WERI-Rb-1 (cell line): ENCODE measurements at regions not wholly inside any gene's neighbourhood (a gene's known extent, or its start where the extent isn't known, plus 50 kb on each side); places are given as distances from the start of the nearest gene placed in this dataset.

Source experiments
- DNase-seq: peaks from one replicate; pipeline ENCODE4 v3.0.0-alpha.2; 2020
- H3K27ac ChIP-seq: fragments of 250-450 bp; sonication (Bioruptor Pico); 2 replicates; pipeline ENCODE4 v1.5.1; 2020; ENCODE audit warnings: mild to moderate bottlenecking, moderate library complexity
- H3K27me3 ChIP-seq: fragments of 250-450 bp; sonication (Bioruptor Pico); 2 replicates; pipeline ENCODE4 v1.5.1; 2021; ENCODE audit warnings: mild to moderate bottlenecking, low read depth, moderate library complexity; ENCODE audit not compliant: insufficient read depth, severe bottlenecking
- H3K36me3 ChIP-seq: fragments of 250-450 bp; sonication (Bioruptor Pico); 2 replicates; pipeline ENCODE4 v1.5.1; 2020; ENCODE audit warnings: mild to moderate bottlenecking, moderate library complexity
- H3K4me3 ChIP-seq: 2 replicates; pipeline ENCODE4 v1.5.1; 2011; ENCODE audit warnings: low read depth, mild to moderate bottlenecking, control low read depth, low read length
- H3K9me3 ChIP-seq: fragments of 250-450 bp; sonication (Bioruptor Pico); 2 replicates; pipeline ENCODE4 v1.5.1; 2021; ENCODE audit warnings: mild to moderate bottlenecking, moderate library complexity; ENCODE audit not compliant: severe bottlenecking
- CTCF ChIP-seq: IDR thresholded peaks from 2 replicates; pipeline ENCODE4 v1.5.1; 2011; ENCODE audit warnings: low read depth, mild to moderate bottlenecking, control low read depth, inconsistent platforms, low read length

GRCh38 chr2:18647731-18648130, 58.4 kb upstream of the NT5C1B start:
- Histone ChIP-seq H3K4me3 (no peak overlapping the region), H3K27ac (no peak overlapping the region), H3K9me3 (no peaks in the 10 kb centered on the region), H3K27me3 (peaks cover 12% of the 10 kb centered on the region), H3K36me3 (no peaks in the 10 kb centered on the region)
- TF ChIP-seq CTCF: no peak
- DNase-seq: no peak

DNA sequence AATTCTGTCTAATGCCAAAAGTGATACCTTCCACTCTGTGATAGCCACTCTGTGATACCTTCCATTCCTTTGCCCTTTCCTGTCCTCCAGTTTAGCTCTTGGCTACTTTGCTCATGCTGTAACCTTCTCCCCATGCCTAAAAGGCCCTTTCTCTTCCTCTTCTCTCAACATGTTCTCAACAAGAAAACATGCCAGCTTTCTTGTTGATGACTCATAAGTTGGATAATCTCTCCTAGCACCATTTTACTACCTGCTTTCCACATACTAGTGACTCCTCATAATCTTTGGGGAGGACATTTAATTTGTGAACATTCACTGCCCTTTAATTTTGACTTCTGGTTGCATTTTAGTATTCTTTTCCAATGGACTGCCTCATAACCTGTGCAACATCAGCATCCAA, 55.9 kb upstream of the NT5C1B start:
- Histone ChIP-seq H3K36me3 (no peaks in the 10 kb centered on the region), H3K27me3 (peaks cover 10% of the 10 kb centered on the region), H3K9me3 (no peaks in the 10 kb centered on the region), H3K27ac (no peak overlapping the region), H3K4me3 (no peak overlapping the region)
- no peak for TF ChIP-seq CTCF
- no peak for DNase-seq

GRCh38 chr2:18644115-18644462, 54.7 kb upstream of the NT5C1B start:
- no peak for DNase-seq
- TF ChIP-seq CTCF: no peak
- Histone ChIP-seq H3K36me3 (no peaks in the 10 kb centered on the region), H3K9me3 (no peaks in the 10 kb centered on the region), H3K27ac (no peak overlapping the region), H3K27me3 (peaks cover 11% of the 10 kb centered on the region), H3K4me3 (no peak overlapping the region)

DNA sequence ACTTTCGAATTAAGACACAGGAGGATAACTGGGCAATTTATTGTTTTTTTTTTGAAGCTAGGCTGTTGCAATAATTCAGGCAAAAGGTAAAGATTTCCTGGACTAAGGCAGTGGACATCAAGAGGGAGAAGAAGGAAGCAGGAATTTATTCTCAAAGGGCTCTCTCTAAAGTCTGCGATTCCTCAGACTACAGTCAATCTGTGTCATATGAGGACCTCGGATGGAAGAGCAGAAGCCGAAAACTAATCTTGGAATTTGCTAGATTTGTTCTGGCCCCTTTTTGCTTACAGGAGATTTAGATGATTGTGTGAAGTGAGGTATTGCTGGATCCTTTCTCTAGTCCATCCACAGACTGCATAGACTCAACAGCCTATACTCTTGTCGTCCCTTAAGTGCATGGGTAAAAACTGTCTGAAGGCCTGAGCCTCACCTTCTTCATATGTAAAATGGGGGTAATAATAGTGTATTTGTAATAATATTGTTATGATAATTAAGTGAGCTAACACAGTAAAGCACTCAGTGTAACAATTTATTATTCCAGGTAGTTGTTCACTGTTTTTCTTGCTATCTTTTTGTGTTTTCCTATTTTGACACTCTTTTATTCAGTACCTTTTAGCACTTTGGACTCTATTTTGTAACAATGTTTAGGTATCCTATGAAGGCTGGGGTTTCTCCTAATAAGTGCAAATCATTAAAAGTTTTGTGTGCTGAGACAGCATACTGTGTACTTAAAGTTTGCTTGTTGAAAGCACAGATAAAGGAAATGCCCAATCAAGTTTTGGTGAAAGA, 54.2 kb upstream of the NT5C1B start:
- Histone ChIP-seq H3K9me3 (no peaks in the 10 kb centered on the region), H3K4me3 (no peak overlapping the region), H3K27ac (no peak overlapping the region), H3K27me3 (peaks cover 9% of the 10 kb centered on the region), H3K36me3 (no peaks in the 10 kb centered on the region)
- no peak for TF ChIP-seq CTCF
- DNase-seq: no peak

DNA sequence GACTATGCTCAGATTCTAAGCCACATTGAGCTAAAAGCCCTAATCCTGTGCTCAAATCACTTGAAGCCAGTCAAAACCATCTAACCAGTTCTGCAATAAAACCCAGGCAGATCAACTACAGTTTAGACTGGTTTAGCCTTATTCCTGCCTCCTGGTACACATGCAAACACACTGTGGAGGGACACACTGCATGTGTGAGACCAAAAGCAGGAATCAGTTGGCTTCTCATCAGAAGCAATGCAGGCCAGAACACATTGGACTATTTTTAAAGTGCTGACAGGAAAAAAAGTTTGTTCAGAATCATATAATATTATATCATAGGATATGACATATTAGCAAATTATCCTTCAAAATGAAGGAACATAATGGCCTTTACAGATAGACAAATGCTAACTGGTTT, 52.5 kb upstream of the NT5C1B start:
- H3K9me3 ChIP-seq: no peaks in the 10 kb centered on the region
- no peak overlapping the region for H3K27ac ChIP-seq
- no peak for DNase-seq
- no peak overlapping the region for H3K4me3 ChIP-seq
- TF ChIP-seq CTCF: no peak
- no peaks in the 10 kb centered on the region for H3K36me3 ChIP-seq
- H3K27me3 ChIP-seq: peaks cover 6% of the 10 kb centered on the region
